ENCODE measurements at regions not wholly inside any gene's neighbourhood (a gene's known extent, or its start where the extent isn't known, plus 50 kb on each side); places are given as distances from the start of the nearest gene placed in this dataset.

GRCh38 chr2:138994502-138994901 is 214.3 kb upstream of the NXPH2 start:
- no peaks in the 10 kb centered on the region for H4K20me1 ChIP-seq (ENCODE audit: insufficient read depth)
- POLR2A ChIA-PET, result no interaction called here

More at GRCh38 chr2:138994502-138994901, 214.3 kb upstream of the NXPH2 start:
- Histone ChIP-seq H3K27me3 (ENCODE audit: insufficient read depth) (no peaks in the 10 kb centered on the region), H3K4me1 (ENCODE audit: control insufficient read depth in 1 of 2, insufficient read depth in 2 of 2, low read depth in 1 of 2, low read length in 1 of 2) (no peaks in the 10 kb centered on the region; a peak in 2 of 4 replicates), H3K79me2 (ENCODE audit: insufficient read depth) (no peaks in the 10 kb centered on the region), H3K4me2 (no peak overlapping the region), H3F3A (replicated peaks; ENCODE audit: insufficient read depth) (no peaks in the 10 kb centered on the region), H3K9ac (no peak overlapping the region), H3K27ac (ENCODE audit: low read depth in 2 of 2, low read length in 1 of 2) (peak overlapping the region in 1 of 2 experiments; percentile 50; a peak in 2 of 4 replicates), H3K9me2 (no peaks in the 10 kb centered on the region), H2AFZ (ENCODE audit: low read depth) (no peak overlapping the region), H3K4me3 (ENCODE audit: low read depth in 2 of 2, low read length in 1 of 2) (no peak overlapping the region), H3K9me3 (no peaks in the 10 kb centered on the region), H3K36me3 (replicated peaks in 1 of 2; ENCODE audit: control insufficient read depth in 1 of 2, insufficient read depth in 2 of 2, low read length in 1 of 2) (no peaks in the 10 kb centered on the region)
- WGBS (ENCODE audit: low lambda C conversion rate), result 16% methylated on average over 1 of the region's 1 CpG
- DNase-seq, result no peak
- TF ChIP-seq IRF3 (IDR thresholded peaks at IDR 0.05; ENCODE audit: low read depth, low read length) (no peak), FOSL2 (IDR thresholded peaks at IDR 0.05; ENCODE audit: borderline replicate concordance, low read depth) (no peak), RCOR1 (IDR thresholded peaks at IDR 0.05; ENCODE audit: low read length) (peak; percentile 70; the same call in 1 of the 2 replicates), TEAD4 (IDR thresholded peaks at IDR 0.05; ENCODE audit: borderline replicate concordance, insufficient read depth) (no peak), EP300 (IDR thresholded peaks at IDR 0.05; ENCODE audit: borderline replicate concordance in 1 of 2, low read depth in 1 of 2, low read length in 1 of 2) (peak in 1 of 2 experiments; percentile 66; a peak in 2 of 4 replicates), MAX (IDR thresholded peaks at IDR 0.05; ENCODE audit: low read depth) (no peak), SIN3A (IDR thresholded peaks at IDR 0.05; ENCODE audit: borderline replicate concordance, low read depth, low read length) (no peak), FOXM1 (IDR thresholded peaks at IDR 0.05; ENCODE audit: low read depth) (no peak), GATA2 (CRISPR knock-in tag; IDR thresholded peaks at IDR 0.05) (peak; percentile 38; the same call in 1 of the 2 replicates), JUND (IDR thresholded peaks at IDR 0.05) (no peak), REST (IDR thresholded peaks at IDR 0.05; ENCODE audit: low read depth, low read length) (no peak)
- CTCF ChIA-PET, result no interaction called here

Measured in SK-N-SH (cell line).